Trophoblast cell (in vitro differentiated cells and primary cell): ENCODE measurements at regions not wholly inside any gene's neighbourhood (a gene's known extent, or its start where the extent isn't known, plus 50 kb on each side); places are given as distances from the start of the nearest gene placed in this dataset.

Experiments
- DNase-seq, 2 donors: peaks; one replicate each; pipeline ENCODE4 v3.0.0-alpha.2; 2016
- H2AFZ ChIP-seq: 2 replicates; pipeline ENCODE4 v1.6.1; 2013; ENCODE audit warnings: low read length, moderate library complexity, mild to moderate bottlenecking; ENCODE audit not compliant: insufficient read depth, poor library complexity
- H2AK5ac ChIP-seq: 2 replicates; pipeline ENCODE4 v1.6.1; 2013; ENCODE audit warnings: mild to moderate bottlenecking, low read length
- H2BK120ac ChIP-seq: 2 replicates; pipeline ENCODE4 v1.6.1; 2013; ENCODE audit warnings: low read length, mild to moderate bottlenecking, moderate library complexity; ENCODE audit not compliant: insufficient read depth, poor library complexity
- H2BK12ac ChIP-seq: 2 replicates; pipeline ENCODE4 v1.6.1; 2013; ENCODE audit warnings: mild to moderate bottlenecking, low read length, moderate library complexity
- H2BK5ac ChIP-seq: 2 replicates; pipeline ENCODE4 v1.6.1; 2013; ENCODE audit warnings: low read length, low read depth, moderate library complexity, mild to moderate bottlenecking; ENCODE audit not compliant: poor library complexity
- H3K14ac ChIP-seq: 2 replicates; pipeline ENCODE4 v1.6.1; 2013; ENCODE audit warnings: mild to moderate bottlenecking, low read length
- H3K18ac ChIP-seq: 2 replicates; pipeline ENCODE4 v1.6.1; 2013; ENCODE audit warnings: mild to moderate bottlenecking, low read length
- H3K23ac ChIP-seq: 2 replicates; pipeline ENCODE4 v1.6.1; 2013; ENCODE audit warnings: low read length
- H3K27ac ChIP-seq: 2 replicates; pipeline ENCODE4 v1.5.1; 2013; ENCODE audit warnings: low read depth, mild to moderate bottlenecking, inconsistent platforms, low read length, moderate library complexity
- H3K27me3 ChIP-seq: 2 replicates; pipeline ENCODE4 v1.6.1; 2013; ENCODE audit warnings: inconsistent platforms, mild to moderate bottlenecking, low read length, moderate library complexity; ENCODE audit not compliant: insufficient read depth
- H3K36me3 ChIP-seq, 2 experiments: 1 replicate in 1 of 2; 2 replicates in 1 of 2; pipeline ENCODE4 v1.6.1; 2013; ENCODE audit warnings: low read length in 2 of 2, mild to moderate bottlenecking in 2 of 2, moderate library complexity in 1 of 2; ENCODE audit not compliant: insufficient read depth in 2 of 2, control insufficient read depth in 1 of 2
- H3K4ac ChIP-seq: 2 replicates; pipeline ENCODE4 v1.6.1; 2013; ENCODE audit warnings: low read depth, mild to moderate bottlenecking, low read length, moderate library complexity
- H3K4me1 ChIP-seq, 2 experiments: 1 replicate in 1 of 2; 2 replicates in 1 of 2; pipeline ENCODE4 v1.6.1; 2013; ENCODE audit warnings: low read length in 2 of 2, mild to moderate bottlenecking in 2 of 2, moderate library complexity in 1 of 2; ENCODE audit not compliant: insufficient read depth in 2 of 2, control insufficient read depth in 1 of 2
- H3K4me2 ChIP-seq: 2 replicates; pipeline ENCODE4 v1.6.1; 2013; ENCODE audit warnings: inconsistent platforms, mild to moderate bottlenecking, low read length, moderate library complexity
- H3K4me3 ChIP-seq: 2 replicates; pipeline ENCODE4 v1.5.1; 2013; ENCODE audit warnings: mild to moderate bottlenecking, low read depth, low read length, inconsistent platforms
- H3K79me1 ChIP-seq: one replicate; pipeline ENCODE4 v1.6.1; 2013; ENCODE audit warnings: low read length
- H3K79me2 ChIP-seq: 2 replicates; pipeline ENCODE4 v1.6.1; 2013; ENCODE audit warnings: low read length, mild to moderate bottlenecking; ENCODE audit not compliant: control insufficient read depth, insufficient read depth, poor library complexity
- H3K9ac ChIP-seq: 2 replicates; pipeline ENCODE4 v1.6.1; 2013; ENCODE audit warnings: mild to moderate bottlenecking, low read length
- H3K9me3 ChIP-seq: 2 replicates; pipeline ENCODE4 v1.6.1; 2013; ENCODE audit warnings: low read depth, mild to moderate bottlenecking, control low read depth, inconsistent platforms, low read length; ENCODE audit not compliant: insufficient read depth
- H4K12ac ChIP-seq: 2 replicates; pipeline ENCODE4 v1.6.1; 2013; ENCODE audit warnings: low read depth, mild to moderate bottlenecking, low read length, moderate library complexity
- H4K8ac ChIP-seq: 2 replicates; pipeline ENCODE4 v1.6.1; 2013; ENCODE audit warnings: low read depth, mild to moderate bottlenecking, low read length, moderate library complexity
- H4K91ac ChIP-seq: one replicate; pipeline ENCODE4 v1.6.1; 2013; ENCODE audit warnings: low read depth, mild to moderate bottlenecking, low read length, moderate library complexity
- WGBS: extraction: QIAGEN DNeasy Blood & Tissue Kit; methylation state at CpG from one replicate; pipeline ENCODE4 v1.1.7; 2013; ENCODE audit warnings: missing lambda C conversion rate; ENCODE audit not compliant: insufficient read length, insufficient coverage; ENCODE audit errors: extremely low coverage; 5-methylcytosine and 5-hydroxymethylcytosine counted together

DNA sequence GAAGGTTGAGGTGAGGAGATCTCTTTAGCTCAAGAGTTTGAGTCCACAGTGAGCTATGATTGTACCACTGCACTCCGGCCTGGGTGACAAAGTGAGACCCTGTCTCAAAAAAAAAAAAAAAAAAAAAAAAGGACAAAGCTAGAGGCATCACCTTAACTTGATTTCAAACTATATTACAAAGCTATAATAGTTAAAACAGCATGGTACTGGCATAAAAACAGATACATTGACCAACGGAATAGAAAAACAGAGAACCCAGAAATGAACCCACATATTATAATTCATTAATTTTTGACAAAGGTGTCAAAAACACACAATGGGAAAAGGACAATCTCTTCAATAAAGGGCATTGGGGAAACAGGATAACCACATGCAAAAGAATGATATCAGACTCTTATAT lies 50.8 kb upstream of the MBOAT1 start:
- Histone ChIP-seq H2AFZ (no peak overlapping the region), H3K9ac (no peak overlapping the region), H3K23ac (no peak overlapping the region), H3K27me3 (no peaks in the 10 kb centered on the region), H3K18ac (no peak overlapping the region), H3K27ac (no peak overlapping the region), H3K14ac (no peak overlapping the region), H4K91ac (no peak overlapping the region), H4K8ac (no peak overlapping the region), H2BK120ac (no peak overlapping the region), H3K4me1 (no peaks in the 10 kb centered on the region), H2AK5ac (no peak overlapping the region), H3K79me1 (no peaks in the 10 kb centered on the region), H3K4me3 (no peak overlapping the region), H3K36me3 (no peaks in the 10 kb centered on the region), H3K9me3 (peaks cover 2% of the 10 kb centered on the region), H3K4ac (no peak overlapping the region), H3K79me2 (no peaks in the 10 kb centered on the region), H2BK12ac (no peak overlapping the region), H3K4me2 (no peak overlapping the region), H4K12ac (no peak overlapping the region), H2BK5ac (no peak overlapping the region)
- WGBS, result no CpG with 5 or more reads among the region's 2 CpGs
- no peak for DNase-seq

DNA sequence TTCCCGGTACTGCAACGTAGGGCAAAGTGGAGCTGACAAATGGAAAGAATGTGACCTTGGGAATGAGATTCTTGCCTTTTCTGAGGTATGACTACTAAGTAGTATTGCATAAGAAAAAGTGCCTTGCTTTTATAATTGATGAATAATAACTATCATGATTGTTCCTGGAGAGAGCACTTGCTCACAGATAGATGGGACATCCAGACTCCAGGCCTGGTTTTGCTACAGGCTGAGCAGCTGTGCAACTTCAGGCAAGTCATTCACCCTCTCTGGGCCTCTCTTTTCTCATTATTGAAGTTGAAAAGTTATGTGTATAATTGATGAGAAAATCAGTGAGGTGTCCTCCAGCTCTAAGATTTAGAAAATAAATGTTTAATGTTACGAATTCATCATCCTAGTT lies 53.6 kb upstream of the MBOAT1 start:
- no peak for DNase-seq
- no peaks in the 10 kb centered on the region for H3K79me1 ChIP-seq
- H3K9ac ChIP-seq, result no peak overlapping the region
- no peak overlapping the region for H4K12ac ChIP-seq
- H3K27me3 ChIP-seq, result no peaks in the 10 kb centered on the region
- no peak overlapping the region for H3K14ac ChIP-seq
- H3K9me3 ChIP-seq, result peaks cover 1% of the 10 kb centered on the region
- no peak overlapping the region for H2BK120ac ChIP-seq
- H3K4me1 ChIP-seq, result no peaks in the 10 kb centered on the region
- H3K18ac ChIP-seq, result no peak overlapping the region
- H3K4me3 ChIP-seq, result no peak overlapping the region
- no peak overlapping the region for H3K23ac ChIP-seq
- H3K4me2 ChIP-seq, result no peak overlapping the region
- H4K91ac ChIP-seq, result no peak overlapping the region
- WGBS, result no CpG with 5 or more reads among the region's 3 CpGs
- H3K36me3 ChIP-seq, result no peaks in the 10 kb centered on the region
- H2BK5ac ChIP-seq, result no peak overlapping the region
- H3K4ac ChIP-seq, result no peak overlapping the region
- H3K79me2 ChIP-seq, result no peaks in the 10 kb centered on the region
- no peak overlapping the region for H3K27ac ChIP-seq
- no peak overlapping the region for H2AK5ac ChIP-seq
- no peak overlapping the region for H2AFZ ChIP-seq
- no peak overlapping the region for H4K8ac ChIP-seq
- no peak overlapping the region for H2BK12ac ChIP-seq

DNA sequence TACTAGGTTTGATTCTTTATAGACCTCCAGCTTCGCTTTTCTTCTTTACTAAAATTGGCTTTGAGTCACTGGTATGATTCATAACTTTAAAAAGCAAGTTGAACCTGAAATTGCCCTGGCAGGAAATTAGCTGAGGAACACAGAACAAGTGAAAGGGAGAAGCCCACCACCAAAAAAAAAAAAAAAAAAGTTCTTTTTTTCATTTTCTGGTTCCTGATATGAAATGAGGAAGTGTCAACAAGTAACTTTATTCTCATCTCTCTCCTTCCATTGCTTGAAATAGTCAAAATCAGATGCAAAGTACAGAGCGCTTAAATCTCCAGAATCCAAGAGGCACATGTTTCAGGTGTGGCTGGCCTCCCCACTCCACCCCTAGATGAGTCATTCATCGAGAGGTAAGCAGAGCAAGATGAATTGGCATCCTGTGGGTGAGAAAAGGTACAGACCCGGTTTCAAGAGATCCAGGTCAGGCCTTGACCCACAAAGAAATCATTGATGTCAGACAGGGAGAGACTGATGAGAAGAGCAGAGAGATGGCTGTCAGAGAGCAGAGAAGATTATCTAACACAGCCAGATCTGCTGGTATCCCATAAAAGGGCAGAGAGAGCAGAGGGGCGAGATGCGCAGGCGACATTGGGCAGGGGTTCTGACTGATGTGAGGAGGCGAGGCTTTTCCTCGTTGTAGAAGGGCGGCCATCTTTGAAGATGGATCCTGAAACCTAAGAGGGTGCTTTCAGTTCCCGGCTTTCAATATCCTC lies 54.8 kb upstream of the MBOAT1 start:
- Histone ChIP-seq H2BK12ac (no peak overlapping the region), H2BK120ac (no peak overlapping the region), H3K14ac (no peak overlapping the region), H3K27ac (no peak overlapping the region), H3K9me3 (no peaks in the 10 kb centered on the region), H4K8ac (no peak overlapping the region), H3K9ac (no peak overlapping the region), H3K36me3 (no peaks in the 10 kb centered on the region), H3K4ac (no peak overlapping the region), H4K12ac (no peak overlapping the region), H2BK5ac (no peak overlapping the region), H3K4me1 (no peaks in the 10 kb centered on the region), H3K23ac (no peak overlapping the region), H3K79me2 (no peaks in the 10 kb centered on the region), H2AFZ (no peak overlapping the region), H4K91ac (no peak overlapping the region), H3K4me3 (no peak overlapping the region), H3K79me1 (no peaks in the 10 kb centered on the region), H3K27me3 (no peaks in the 10 kb centered on the region), H3K18ac (no peak overlapping the region), H3K4me2 (no peak overlapping the region), H2AK5ac (no peak overlapping the region)
- DNase-seq, result no peak
- WGBS, result no CpG with 5 or more reads among the region's 11 CpGs

DNA sequence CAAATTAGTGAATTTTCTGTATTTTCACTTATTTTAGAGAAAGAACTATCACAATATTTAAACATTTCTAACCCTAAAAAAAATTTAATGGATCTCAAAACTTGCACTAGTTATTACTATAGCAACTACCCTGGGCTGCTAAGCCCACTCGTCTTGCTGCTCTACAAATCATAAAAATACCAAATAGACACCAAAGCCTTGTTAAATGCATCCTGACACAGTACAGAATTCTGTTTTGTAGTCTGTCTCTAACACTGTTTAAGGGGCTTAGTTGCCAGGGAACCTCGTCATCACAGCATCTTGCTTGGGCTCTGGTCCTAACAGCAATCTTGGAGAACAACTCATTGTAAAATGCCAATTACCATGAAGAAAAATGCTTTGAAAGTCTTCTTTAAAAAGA lies 56.9 kb upstream of the MBOAT1 start:
- no CpG with 5 or more reads among the region's 2 CpGs for WGBS
- H3K4ac ChIP-seq, result no peak overlapping the region
- no peak overlapping the region for H2AK5ac ChIP-seq
- DNase-seq, result no peak
- H3K18ac ChIP-seq, result no peak overlapping the region
- no peaks in the 10 kb centered on the region for H3K79me2 ChIP-seq
- H2BK120ac ChIP-seq, result no peak overlapping the region
- no peak overlapping the region for H4K91ac ChIP-seq
- H3K79me1 ChIP-seq, result no peaks in the 10 kb centered on the region
- no peak overlapping the region for H3K23ac ChIP-seq
- no peak overlapping the region for H3K4me3 ChIP-seq
- H3K9ac ChIP-seq, result no peak overlapping the region
- H2AFZ ChIP-seq, result no peak overlapping the region
- H3K36me3 ChIP-seq, result no peaks in the 10 kb centered on the region
- no peaks in the 10 kb centered on the region for H3K27me3 ChIP-seq
- H4K12ac ChIP-seq, result no peak overlapping the region
- H3K9me3 ChIP-seq, result no peaks in the 10 kb centered on the region
- H3K27ac ChIP-seq, result no peak overlapping the region
- H3K4me1 ChIP-seq, result no peaks in the 10 kb centered on the region
- H3K14ac ChIP-seq, result no peak overlapping the region
- H2BK12ac ChIP-seq, result no peak overlapping the region
- no peak overlapping the region for H2BK5ac ChIP-seq
- H3K4me2 ChIP-seq, result no peak overlapping the region
- no peak overlapping the region for H4K8ac ChIP-seq
